A673 (cell line): ENCODE measurements at regions not wholly inside any gene's neighbourhood (a gene's known extent, or its start where the extent isn't known, plus 50 kb on each side); places are given as distances from the start of the nearest gene placed in this dataset.

Source experiments
- CTCF ChIP-seq: fragments of 300-800, 200-600 bp; sonication (generic); conservative IDR thresholded peaks from 2 replicates; pipeline ENCODE4 v1.5.1; 2017; ENCODE audit warnings: low read depth, mild to moderate bottlenecking, antibody characterized with exemption, low read length, moderate library complexity, mixed read lengths
- EZH2 ChIP-seq: fragments of 200-600 bp; sonication (generic); IDR thresholded peaks from 2 replicates; pipeline ENCODE4 v1.6.1; 2017; ENCODE audit warnings: borderline replicate concordance, low read depth, mild to moderate bottlenecking, mixed read lengths, antibody characterized with exemption, low read length; ENCODE audit not compliant: poor library complexity, severe bottlenecking

GRCh38 chr1:189217646-189218045 is 1260.0 kb downstream of the BRINP3 start:
- TF ChIP-seq CTCF (no peak), EZH2 (no peak)
